Coronary artery (tissue), 2 donors: ENCODE measurements at regions not wholly inside any gene's neighbourhood (a gene's known extent, or its start where the extent isn't known, plus 50 kb on each side); places are given as distances from the start of the nearest gene placed in this dataset.

Experiments used
- DNase-seq: peaks from one replicate; pipeline ENCODE4 v3.0.0-alpha.2; 2017; ENCODE audit warnings: low spot score
- H3K27ac ChIP-seq, 2 donors: fragments of 200-600 bp; sonication (generic); one replicate each; pipeline ENCODE4 v1.5.1; 2016 to 2019
- H3K4me3 ChIP-seq: fragments of 200-600 bp; sonication (generic); 2 replicates; pipeline ENCODE4 v1.5.1; 2016; ENCODE audit warnings: mild to moderate bottlenecking, moderate library complexity
- TF ChIP-seq, protein P1 (sequence below): fragments of 200-600 bp; sonication (generic); IDR thresholded peaks from one replicate; pipeline ENCODE4 v1.5.1; 2019; ENCODE audit warnings: antibody characterized with exemption

DNA sequence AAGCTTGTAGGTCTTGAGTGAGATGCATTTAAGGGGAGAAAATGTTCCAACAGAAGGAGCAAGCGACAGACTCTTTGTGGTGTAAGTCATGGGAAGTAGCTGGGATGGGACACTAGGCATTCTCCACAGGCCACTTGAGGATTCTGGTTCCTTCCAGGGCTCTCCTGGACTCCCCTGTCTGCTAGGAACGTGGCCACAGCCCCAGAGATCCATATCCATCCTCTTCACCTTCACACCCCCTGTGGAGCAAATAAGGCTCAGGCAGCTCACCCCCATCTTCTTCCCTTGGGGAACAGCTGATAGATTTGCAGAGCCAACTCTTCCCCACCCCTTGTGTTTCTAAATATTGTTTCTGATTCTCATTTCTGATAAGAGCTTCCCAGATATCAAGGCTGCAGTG lies 482.6 kb upstream of the MKI67 start:
- Histone ChIP-seq H3K27ac (no peak overlapping the region), H3K4me3 (no peak overlapping the region)
- TF ChIP-seq, protein P1, sequence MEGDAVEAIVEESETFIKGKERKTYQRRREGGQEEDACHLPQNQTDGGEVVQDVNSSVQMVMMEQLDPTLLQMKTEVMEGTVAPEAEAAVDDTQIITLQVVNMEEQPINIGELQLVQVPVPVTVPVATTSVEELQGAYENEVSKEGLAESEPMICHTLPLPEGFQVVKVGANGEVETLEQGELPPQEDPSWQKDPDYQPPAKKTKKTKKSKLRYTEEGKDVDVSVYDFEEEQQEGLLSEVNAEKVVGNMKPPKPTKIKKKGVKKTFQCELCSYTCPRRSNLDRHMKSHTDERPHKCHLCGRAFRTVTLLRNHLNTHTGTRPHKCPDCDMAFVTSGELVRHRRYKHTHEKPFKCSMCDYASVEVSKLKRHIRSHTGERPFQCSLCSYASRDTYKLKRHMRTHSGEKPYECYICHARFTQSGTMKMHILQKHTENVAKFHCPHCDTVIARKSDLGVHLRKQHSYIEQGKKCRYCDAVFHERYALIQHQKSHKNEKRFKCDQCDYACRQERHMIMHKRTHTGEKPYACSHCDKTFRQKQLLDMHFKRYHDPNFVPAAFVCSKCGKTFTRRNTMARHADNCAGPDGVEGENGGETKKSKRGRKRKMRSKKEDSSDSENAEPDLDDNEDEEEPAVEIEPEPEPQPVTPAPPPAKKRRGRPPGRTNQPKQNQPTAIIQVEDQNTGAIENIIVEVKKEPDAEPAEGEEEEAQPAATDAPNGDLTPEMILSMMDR = no peak
- no peak for DNase-seq

DNA sequence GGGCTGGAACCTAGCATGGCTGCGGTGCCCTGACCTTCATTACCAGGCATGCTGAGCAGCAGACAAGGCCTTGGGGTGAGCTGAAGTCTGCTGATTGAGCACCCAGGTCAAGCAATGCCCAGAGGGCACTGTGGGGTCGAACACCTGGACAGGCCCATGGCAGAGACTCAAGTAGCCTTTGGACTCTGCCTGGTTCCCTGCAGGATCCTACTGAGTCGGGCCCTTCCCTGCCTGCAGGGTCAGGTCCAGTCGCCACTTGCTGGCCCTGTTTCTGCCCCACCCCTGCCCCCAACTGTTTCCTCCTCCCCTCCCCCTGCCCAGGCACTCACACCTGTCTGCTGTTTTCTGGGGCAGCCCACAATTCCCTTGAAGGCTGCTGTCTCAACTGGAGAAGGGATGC lies 483.2 kb upstream of the MKI67 start:
- TF ChIP-seq, protein P1 = no peak
- no peak overlapping the region for H3K27ac ChIP-seq
- H3K4me3 ChIP-seq = no peak overlapping the region
- DNase-seq = no peak

DNA sequence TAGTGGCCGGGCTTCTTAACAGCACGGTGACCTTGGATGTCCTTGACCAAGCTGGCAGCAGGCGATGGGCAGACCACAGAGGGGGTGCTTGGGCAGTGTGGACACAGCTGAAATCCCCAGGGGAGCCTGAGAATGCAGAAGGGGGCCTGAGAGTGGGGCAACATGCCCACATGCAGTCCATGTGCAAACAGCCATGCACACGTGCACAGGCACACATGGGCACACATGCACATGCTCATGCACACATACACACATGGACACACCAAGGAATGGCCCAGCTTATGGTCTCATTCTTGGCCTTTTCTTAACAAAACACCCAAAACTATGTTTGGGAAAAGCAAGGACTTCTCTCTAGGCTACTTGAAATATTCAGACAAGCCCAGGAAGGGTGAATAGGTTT lies 483.9 kb upstream of the MKI67 start:
- no peak for DNase-seq
- H3K27ac ChIP-seq = no peak overlapping the region
- TF ChIP-seq, protein P1 = no peak
- no peak overlapping the region for H3K4me3 ChIP-seq

DNA sequence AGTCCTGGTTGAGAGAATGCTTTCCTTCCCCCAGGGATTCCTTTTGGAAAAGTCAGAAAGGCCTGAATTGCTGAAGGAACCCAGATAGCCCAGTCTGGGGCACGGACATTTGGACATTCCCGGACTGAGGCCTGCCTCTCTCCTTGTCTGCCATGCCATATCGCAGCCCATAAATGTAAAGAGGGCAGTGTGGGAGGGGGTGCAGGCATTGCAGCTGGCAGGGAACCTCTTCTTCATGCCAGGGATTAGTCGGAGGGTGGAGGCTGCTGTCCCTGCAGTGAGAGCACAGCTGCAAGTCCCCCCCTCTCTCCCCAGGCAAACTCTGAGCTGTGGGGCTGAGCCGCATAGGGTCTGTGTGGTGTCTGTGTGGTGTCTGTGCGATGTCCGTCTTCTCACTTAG lies 486.0 kb upstream of the MKI67 start:
- TF ChIP-seq, protein P1 = no peak
- Histone ChIP-seq H3K4me3 (no peak overlapping the region), H3K27ac (no peak overlapping the region)
- no peak for DNase-seq

DNA sequence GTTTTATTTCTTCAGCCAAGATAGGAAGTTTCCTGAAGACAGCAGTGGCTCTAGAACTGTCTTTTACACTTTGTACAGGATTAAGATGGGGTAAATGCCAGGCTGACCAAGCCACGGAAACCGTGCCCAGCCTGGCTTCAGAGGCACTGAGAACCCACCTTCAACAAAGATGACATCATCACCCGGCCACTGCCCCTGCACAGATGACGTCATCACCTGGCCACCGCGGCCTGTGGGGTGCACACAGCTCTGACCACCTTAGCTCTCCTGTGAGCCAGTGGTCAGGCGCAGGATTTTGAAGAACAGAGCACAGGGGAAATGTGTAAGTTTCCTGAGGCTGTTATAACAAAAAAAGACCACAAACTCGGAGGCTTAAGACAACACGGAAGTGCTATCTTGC lies 486.4 kb upstream of the MKI67 start:
- Histone ChIP-seq H3K27ac (no peak overlapping the region), H3K4me3 (no peak overlapping the region)
- TF ChIP-seq, protein P1 = no peak
- DNase-seq = no peak

DNA sequence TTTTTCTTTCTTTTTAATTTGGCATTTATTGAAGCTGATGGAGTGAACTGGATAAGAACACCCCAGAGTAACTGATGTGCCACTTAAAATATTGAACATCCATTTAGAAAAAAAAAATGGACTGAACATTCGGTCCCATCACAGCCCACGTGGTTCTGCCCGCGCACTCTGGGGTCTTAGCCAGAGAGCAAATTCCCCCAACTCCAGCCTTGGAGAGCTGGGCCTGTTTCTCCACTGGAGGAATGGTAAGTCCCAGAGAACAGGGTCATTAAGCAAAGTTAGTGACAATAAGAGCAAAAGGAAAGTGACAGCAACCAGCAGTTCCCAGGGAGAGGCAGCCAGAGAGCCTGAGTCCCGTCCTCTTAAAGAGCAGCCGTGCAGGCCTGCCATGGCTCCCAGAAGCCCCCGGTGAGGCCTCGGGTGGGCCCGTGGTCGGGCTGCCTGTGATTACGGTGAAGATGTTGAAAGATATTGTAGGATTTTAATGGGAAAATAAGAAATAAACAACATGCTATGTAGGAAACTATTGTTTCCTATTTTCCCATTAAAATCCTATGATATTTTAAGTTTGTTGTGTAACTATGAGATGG lies 487.9 kb upstream of the MKI67 start:
- no peak overlapping the region for H3K4me3 ChIP-seq
- no peak overlapping the region for H3K27ac ChIP-seq
- TF ChIP-seq, protein P1 = no peak
- DNase-seq = no peak

DNA sequence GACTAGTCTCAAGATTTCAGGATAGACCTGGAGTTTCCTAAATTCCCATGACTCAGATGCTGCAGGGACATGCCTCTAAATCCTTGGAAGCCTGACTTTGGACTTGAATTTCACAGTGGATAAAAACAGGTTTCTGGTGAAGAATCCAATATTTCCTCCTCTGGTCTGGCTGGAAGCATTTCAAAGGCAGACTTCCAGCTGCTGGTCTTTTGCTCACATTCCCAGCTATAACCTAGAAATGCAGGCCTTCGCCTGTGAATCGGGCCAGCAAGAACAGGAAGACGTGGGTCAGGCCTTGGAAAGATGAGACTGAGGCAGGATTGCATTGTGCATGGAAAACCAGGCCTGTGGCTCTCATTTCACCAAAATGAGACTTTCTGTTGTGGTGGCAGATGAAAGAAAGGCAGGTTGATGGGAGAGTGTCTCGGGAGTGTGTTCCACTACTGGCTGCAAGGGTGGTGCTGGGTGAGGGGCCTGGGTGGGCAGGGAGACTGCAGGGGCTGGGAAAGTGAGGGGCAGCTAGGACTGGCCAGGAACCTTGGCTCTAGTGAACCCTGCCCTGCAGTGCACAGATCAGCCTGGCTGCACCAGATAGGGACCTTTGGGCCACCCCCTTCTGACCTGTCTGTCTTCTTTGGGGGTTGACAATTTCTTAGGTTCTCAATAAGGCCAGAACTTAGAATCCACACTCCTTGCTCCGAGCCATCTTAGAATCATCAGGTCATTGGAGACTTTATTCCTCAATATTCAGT lies 488.8 kb upstream of the MKI67 start:
- H3K4me3 ChIP-seq = no peak overlapping the region
- DNase-seq = no peak
- no peak overlapping the region for H3K27ac ChIP-seq
- TF ChIP-seq, protein P1 = no peak
